ENCODE measurements at regions not wholly inside any gene's neighbourhood (a gene's known extent, or its start where the extent isn't known, plus 50 kb on each side); places are given as distances from the start of the nearest gene placed in this dataset.

DNA sequence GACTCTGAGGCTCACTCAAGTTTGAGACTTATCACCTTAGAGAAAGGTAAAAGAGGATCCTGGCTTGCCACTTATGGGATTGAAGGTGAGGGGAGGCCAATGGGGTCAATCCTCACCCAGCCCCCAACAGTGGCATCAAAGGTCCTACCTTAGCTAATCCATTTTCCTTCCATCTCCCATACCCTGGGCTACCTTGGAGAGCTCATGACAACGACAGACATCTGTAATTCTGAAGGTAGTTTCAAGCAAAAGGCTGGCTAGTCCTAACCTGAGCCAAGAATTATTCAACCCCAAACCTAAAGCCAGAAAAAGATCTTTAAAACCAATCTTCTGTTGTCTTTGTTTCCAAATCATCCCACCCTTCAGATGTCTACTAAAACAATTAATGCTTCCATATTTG, 179.2 kb upstream of the GHITM start:
- no peak overlapping the region for H3K4me3 ChIP-seq (replicated peaks in 1 of 3; ENCODE audit: insufficient read depth in 1 of 3, low read depth in 1 of 3, low read length in 3 of 3)
- H3K27ac ChIP-seq (ENCODE audit: insufficient read depth, low read depth, low read length) = no peak overlapping the region
- H3K4me2 ChIP-seq (ENCODE audit: insufficient read depth, low read length) = no peak overlapping the region
- no peaks in the 10 kb centered on the region for H3K79me2 ChIP-seq (ENCODE audit: control insufficient read depth, insufficient read depth, low read length)
- H4K20me1 ChIP-seq (replicated peaks; ENCODE audit: control insufficient read depth, extremely low read depth, insufficient read depth, low read length) = no peaks in the 10 kb centered on the region
- POLR2A ChIA-PET = no interaction called here
- CTCF ChIA-PET = interaction anchor here (1.4 kb wide), 1 partner anchor 22 kb away, joined by 3 read pairs; no protein-coding TSS in a partner anchor
- dilution Hi-C loops (cut with MboI; ENCODE audit: extremely low pct_ligation_motif_present, low sequenced_read_pairs) (no loop called here), intact Hi-C loops (cut with micrococcal nuclease) (no loop called here)
- no peaks in the 10 kb centered on the region for H3K36me3 ChIP-seq (ENCODE audit: control insufficient read depth in 2 of 2, extremely low read depth in 1 of 2, insufficient read depth in 2 of 2, low read length in 2 of 2)
- no peaks in the 10 kb centered on the region for H3K9me1 ChIP-seq (replicated peaks; ENCODE audit: control insufficient read depth, extremely low read depth, insufficient read depth, low read length)
- no peaks in the 10 kb centered on the region for H3K27me3 ChIP-seq (ENCODE audit: control insufficient read depth in 2 of 2, insufficient read depth in 2 of 2, low read length in 2 of 2)
- no TSS peak for BruUV-seq (replicated peaks)
- H3K9me3 ChIP-seq (replicated peaks; ENCODE audit: control insufficient read depth, insufficient read depth, low read length) = no peaks in the 10 kb centered on the region
- TF ChIP-seq MYC (IDR thresholded peaks at IDR 0.05; ENCODE audit: low read depth, low read length) (no peak), CTCF (IDR thresholded peaks at IDR 0.05; ENCODE audit: extremely low read depth in 1 of 2, insufficient read depth in 1 of 2, low read depth in 1 of 2, low read length in 2 of 2) (no peak), MAX (IDR thresholded peaks at IDR 0.05; ENCODE audit: insufficient read depth, insufficient read length) (no peak), POLR2A (IDR thresholded peaks at IDR 0.05; ENCODE audit: low read depth, low read length) (no peak), GATA2 (IDR thresholded peaks at IDR 0.05; ENCODE audit: insufficient read depth, insufficient read length, low read depth, low read length) (no peak), FOS (IDR thresholded peaks at IDR 0.05; ENCODE audit: borderline replicate concordance, insufficient read depth, low read length) (no peak), EZH2 (IDR thresholded peaks at IDR 0.05; ENCODE audit: borderline replicate concordance, low read depth, low read length, severe bottlenecking) (no peak), POLR2AphosphoS5 (IDR thresholded peaks at IDR 0.05; ENCODE audit: insufficient read depth, low read depth, low read length) (no peak), JUN (IDR thresholded peaks at IDR 0.05; ENCODE audit: borderline replicate concordance, insufficient read depth, insufficient read length, low read depth) (no peak)
- H3K4me1 ChIP-seq (ENCODE audit: control insufficient read depth, extremely low read depth, insufficient read depth, low read length) = no peaks in the 10 kb centered on the region
- H3K9ac ChIP-seq (replicated peaks; ENCODE audit: extremely low read depth, insufficient read depth, low read length) = no peak overlapping the region
- DNase-seq (ENCODE audit: low read depth, low spot score) (no peak), FAIRE-seq (no peak)
- H2AFZ ChIP-seq (ENCODE audit: low read depth, low read length) = no peak overlapping the region

Measured in endothelial cell of umbilical vein (primary cell).